HG02973 (cell line): ENCODE measurements at regions not wholly inside any gene's neighbourhood (a gene's known extent, or its start where the extent isn't known, plus 50 kb on each side); places are given as distances from the start of the nearest gene placed in this dataset.
"Not testable (repeated sequence)": the region's sequence is repeated elsewhere in the genome, so short reads cannot be mapped to it uniquely, and the experiment has no call there.

Experiments used
- ATAC-seq: cut with Tn5 transposase; IDR thresholded peaks from one replicate; pipeline ENCODE4 v1.9.1; 2021; ENCODE audit warnings: moderate library complexity; ENCODE audit not compliant: unreplicated experiment

DNA sequence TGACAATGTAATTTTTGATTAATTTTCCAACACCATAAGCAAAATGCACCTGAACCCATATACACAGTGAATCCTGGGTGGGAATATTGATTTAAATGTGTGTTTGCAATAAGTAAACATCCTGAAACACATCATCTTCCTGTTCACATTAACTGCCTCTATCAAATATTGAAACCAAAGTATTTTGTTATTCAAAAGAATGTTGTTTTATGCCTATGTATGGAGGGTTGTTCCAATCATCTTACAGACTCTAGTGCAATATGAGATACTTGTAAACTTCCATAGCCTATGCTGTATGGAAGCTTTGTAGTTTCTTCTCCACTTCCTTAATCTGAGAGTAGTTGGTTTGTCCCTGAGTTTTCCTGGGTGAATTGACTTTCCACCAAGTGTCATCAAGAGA, 105.4 kb upstream of the SLC7A11 start:
- ATAC-seq, result no peak

DNA sequence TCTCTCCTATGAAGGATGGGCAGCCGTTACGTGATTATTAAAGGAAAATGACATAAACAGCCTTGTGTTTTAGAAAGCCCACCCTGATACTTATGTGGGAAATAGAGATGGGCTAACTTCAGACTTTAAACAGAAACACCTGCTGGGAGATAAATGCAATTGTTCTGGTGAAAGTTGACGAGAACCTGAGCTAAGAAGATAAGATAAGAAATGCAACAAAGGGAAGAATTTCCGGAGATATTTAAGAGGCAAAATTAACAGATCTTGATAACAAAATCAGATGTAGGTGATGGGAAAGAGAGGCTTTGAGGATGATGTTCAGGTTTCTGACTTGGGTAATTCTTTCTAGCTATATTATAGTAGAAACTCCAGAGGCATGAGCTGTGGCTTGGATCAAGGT, 102.7 kb upstream of the SLC7A11 start:
- no peak for ATAC-seq

DNA sequence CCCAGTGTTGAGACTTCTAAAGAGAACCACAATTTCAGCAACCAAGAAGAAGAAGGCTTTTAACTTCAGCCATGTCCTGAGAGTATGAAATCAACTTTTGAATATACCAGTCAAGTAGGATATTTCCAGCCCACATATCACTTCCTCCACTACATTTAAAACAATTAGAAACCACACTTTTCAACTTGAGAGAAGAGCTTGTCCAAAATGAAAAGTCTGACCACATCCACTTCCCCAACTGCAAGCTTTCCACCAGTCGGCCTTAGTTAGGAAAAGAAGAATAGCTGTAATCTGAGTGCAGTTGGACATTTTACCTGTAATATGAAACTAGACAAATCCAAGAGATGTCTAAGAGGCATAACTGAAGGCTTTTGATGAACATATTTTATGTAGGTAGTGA, 101.9 kb upstream of the SLC7A11 start:
- no peak for ATAC-seq

DNA sequence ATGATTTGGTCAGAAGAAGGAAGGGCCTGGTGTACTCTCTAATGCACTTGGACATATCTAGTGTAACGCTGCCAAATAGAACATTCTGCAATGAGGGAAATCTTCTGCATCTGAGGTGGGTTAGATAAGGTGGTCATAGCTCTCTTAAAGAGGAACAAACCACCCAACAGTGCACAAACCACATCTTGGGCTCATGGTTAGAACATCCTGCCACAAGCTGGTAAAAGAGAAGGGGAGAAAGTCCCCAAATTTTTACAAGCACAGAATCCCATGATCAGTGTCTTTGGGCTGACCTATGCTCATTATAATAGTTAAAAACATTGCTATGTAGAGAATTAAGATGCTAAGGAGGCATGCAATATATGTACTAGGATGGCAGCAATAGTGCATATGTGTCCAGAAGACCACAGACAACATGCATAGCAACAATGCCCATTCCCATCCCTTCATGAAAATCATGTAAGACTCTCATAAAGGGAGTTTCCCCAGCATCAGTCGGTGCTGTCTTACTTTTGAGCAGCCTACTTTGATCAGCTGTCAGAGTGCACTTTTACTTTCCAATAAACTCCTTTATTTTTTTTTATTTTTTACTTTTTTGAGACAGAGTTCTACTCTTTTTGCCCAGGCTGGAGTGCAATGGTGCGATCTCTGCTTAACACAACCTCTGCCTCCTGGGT, 99.7 kb upstream of the SLC7A11 start:
- no peak for ATAC-seq

DNA sequence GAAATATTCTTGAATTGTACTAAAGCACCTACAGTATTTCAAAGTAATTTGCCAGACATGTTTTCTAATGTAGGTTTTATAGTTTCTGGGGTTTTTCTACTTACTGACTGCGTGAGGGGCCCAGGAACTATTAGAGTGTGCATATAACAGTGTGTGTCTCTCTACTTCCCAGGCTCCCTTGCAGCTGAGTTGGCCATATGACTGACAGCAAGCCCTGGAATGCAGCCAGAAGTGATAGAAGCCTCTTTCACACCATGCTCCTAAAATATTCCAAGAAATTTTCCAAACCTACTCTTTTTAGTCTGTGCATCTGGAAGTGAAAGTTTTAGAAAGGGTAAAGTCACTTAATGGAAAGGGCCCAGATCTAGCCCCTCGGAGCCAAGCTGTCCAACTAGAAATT, 96.7 kb upstream of the SLC7A11 start:
- ATAC-seq, result no peak

DNA sequence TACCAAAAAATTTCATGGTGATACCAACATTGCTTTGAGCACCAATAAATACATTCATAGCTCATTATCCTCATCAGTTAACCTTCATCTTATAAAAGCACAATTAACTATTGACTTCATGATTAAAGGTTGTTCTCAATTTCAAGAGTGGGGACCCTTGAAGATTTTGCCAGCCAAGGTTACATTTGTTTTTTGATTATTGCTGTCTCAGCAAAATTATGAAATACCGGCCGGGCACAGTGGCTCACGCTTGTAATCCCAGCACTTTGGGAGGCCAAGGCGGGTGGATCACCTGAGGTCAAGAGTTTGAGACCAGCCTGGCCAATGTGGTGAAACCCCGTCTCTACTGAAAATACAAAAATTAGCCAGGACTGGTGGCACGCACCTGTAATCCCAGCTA, 96.1 kb upstream of the SLC7A11 start:
- not testable (repeated sequence) for ATAC-seq

DNA sequence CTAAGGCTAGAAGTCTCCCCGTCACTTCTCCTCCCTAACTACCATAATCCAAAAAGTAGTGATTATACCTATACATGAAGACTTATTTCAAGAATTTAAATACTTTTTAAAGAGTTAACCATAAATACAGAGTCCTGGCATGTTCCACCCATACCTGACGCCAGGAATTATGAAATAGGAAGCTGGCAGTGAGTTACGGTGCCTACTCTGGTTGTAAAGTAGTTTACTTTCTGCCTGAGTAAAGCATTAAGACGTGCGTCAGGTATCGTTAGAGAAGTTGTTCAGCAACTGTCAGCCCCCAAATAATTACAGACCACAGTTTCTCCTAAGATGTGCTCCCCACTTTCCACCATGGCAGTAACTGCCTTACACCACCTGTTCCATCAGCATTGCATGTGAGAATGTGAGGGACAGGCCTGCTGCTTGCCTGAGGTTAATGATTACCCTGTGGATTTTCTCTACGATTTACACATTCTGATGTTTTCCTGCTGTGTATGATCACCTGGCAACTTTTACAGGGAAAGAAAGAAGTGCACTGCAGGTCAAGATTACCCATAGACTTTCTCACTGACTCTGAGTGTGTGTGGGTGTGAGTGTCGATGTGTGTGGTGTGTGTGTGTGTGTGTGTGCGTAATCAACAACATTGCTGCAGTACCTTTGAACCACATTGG, 92.3 kb upstream of the SLC7A11 start:
- no peak for ATAC-seq

DNA sequence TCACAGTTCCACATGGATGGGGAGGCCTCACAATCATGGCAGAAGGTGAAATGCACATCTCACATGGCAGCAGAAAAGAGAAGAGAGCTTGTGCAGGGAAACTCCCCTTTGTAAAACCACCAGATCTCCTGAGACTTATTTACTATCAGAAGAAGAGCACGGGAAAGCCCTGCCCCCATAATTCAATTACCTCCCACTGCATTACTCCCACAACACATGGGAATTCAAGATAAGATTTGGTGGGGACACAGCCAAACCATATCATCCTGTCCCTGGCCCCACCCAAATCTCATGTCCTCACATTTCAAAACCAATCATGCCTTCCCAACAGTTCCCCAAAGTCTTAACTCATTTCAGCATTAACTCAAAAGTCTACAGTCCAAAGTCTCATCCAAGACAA, 90.3 kb upstream of the SLC7A11 start:
- not testable (repeated sequence) for ATAC-seq

DNA sequence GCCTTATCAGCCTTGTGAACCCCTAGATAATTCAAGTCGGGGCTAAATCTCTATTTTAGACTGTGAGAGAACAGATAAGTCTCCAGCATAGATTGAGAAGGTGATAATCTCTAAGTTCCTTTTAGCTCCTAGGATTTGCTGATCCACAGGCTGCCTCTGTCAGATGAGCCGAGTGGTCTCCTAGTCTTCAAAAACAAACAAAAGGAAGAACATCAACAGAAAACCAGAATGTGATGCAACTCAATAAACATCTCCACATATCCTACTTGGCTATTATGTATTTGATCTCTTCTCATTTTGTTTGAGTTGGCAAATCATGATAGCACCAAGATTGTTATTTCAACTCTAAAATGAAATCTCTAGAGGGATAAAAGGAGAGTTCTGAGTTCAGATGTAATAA, 88.4 kb upstream of the SLC7A11 start:
- ATAC-seq, result no peak

DNA sequence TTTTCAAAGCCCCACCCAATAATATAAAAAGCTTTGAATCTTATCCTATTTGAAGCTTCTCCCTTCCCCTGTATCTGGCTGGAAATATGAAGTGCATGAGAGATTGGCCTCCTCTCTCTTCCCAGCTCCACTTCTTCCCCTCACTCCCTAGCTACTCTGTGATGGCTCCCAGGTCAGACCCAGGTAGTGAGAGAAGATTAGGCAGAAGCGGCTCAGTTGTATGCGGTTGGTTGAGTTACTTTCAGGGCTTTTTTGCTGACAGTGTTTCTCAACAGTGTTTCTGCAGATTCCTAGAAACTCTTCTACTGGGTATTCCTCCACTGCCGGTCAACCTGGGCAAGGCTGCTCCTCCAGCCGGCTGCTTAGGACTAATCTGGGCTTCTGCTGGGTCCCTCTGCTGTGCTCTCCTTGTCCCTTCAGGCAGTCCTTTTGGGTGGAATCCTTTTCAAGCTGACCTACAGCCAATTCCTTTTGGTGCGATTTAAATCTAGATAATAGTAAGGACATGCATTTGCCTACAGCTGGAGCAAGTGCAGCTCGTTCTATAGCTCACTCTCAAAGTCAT, 87.4 kb upstream of the SLC7A11 start:
- ATAC-seq, result no peak

DNA sequence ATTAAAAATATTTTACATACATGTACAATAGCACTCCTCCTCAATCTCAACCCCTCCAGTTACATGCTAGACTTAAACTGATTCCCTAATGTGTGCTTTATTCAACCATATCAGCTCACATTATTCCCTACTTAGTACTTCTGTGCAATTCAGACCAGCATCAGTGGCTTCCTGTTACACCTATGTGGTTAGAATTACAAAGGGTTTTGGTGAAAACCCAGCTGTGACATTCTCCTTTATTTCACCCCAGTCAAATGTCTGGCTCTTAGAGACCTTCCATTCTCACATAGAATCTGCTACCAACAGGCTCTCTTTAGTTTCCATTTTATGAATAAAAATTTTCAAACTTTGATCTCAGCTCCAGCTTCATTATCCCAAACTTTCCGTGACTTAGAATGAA, 85.2 kb upstream of the SLC7A11 start:
- no peak for ATAC-seq

DNA sequence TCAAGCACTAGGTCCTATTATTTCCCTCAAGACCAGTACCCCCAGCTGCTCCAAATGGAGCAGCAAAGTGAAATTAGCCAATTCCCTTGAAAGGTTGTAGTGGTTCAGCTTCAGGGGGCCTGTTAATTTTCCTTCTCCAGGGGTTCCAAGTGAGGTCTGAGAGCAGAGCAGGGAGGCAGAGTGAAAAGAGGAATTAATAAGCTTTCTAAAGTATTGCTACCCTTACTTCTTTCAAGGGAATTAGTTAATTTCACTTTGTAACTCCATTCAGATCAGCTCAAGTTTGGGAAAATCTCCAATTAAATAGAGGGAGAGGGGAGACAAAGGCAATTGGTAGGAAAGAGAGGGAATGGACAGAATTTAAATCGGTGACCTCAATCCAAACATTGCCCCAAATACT, 78.7 kb upstream of the SLC7A11 start:
- ATAC-seq, result no peak

DNA sequence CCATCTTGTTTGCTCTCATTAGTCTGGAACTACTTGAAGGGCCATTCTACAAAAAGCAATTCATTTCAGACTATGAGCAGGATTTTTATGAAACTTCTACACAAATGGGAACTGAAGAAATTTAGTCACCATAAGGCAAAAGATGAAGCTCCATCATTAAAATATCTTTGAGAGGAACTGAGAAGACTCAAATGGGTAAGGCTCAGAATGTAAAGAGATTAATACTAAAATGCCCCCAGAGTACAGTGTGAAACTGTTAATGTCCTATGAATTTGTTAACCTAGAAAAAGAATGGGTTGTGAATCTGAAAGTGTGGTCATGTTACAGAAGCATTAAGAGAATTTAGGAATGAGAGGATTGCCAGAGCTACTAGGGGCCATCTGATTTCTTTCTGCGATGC, 77.9 kb upstream of the SLC7A11 start:
- no peak for ATAC-seq

DNA sequence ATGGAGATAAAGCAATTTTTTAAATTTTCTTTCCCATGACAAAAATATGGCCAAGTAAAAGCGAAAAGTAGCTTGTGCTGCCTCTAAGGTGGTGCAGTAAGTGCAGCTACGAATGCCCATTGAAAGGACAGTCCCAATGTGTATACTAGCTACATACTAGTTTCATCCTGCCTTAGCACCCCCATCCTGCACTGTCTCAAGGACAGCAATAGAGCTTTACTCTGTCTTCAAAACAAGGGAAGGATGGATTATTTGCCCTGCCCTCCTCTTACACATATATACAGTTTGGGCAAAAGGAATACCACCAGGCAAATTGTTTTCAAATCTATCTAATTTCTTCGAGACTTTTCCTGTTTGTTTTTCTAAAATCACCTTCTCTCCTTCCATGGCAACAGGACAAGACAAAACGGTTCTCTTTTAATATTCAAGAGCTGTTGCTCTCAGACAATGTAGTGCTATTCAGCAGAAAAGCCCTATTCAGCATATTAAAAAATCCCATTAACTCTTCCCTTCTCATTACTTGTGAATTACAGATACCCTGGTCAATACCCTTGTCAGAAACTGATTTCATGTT, 75.1 kb upstream of the SLC7A11 start:
- no peak for ATAC-seq

DNA sequence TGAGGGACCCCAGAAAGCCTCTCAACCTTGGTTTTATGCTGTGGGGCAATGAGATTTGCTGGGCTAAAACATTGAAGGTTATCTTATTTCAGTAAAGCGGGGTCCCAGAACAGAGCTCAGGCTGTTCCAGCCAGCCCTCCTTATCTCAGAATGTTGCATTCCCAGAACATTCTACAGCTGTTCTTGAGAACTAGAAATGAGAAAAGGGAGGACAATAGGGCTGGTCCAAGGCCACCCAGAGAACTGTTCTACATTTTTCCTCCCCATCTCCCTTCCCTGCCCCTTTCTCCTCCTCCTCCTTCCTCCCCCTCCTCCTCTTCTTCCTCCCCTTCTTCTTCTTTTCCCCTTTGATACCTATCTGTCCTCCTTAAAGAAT, 70.4 kb upstream of the SLC7A11 start:
- ATAC-seq, result no peak

DNA sequence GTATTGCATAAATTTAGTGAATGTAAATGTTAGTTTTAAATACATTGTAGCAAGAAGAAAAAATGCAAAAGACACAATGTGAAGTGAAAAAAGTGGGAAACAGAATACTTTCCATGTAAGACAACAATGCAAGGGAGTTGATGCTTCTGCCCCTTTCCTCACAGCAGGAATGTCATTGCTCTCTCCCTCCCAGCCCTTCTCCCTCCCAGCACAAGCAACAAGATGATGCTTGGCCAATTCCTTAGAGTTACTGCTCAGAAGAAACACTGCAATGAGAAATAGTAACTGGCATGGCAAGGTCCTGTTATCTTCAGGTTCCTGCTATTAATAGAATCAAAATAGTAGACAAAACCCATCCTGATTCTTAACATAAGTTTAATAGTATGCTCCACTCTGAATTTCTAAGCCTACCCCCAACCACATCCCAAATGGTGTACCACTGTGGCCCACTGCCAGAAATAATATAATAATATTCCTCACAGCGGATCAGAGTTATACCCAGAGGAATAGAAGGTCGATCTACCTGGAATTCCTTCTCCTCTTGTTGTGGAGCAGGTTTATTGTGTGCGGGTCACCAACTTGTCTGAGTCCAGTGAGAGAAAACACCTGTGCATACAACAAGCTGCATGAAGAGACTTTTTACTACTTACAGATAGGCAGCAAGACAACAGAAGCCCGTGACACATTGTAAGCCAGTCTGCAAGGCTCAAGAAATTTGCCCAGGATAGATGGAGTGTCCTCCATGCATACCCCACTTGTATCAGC, 69.8 kb upstream of the SLC7A11 start:
- no peak for ATAC-seq

DNA sequence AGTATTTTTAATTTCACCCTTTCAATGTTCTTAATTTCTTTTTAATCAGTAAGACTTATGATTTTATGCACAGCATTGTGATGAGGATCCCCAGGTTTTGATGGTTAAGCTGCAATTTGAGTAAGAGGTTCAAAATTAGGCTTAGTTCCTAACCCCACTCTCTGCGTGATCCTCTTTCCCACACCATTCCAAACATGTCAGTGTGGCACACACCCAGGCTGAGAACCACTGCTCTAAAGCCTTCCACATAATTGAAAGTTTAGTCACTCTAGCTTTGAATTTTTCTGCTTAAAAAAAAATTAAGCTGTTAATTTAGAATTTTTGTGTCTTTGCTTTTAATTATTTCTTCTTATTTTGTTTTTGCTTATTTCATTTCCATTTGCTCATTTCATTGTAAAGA, 68.8 kb upstream of the SLC7A11 start:
- no peak for ATAC-seq

DNA sequence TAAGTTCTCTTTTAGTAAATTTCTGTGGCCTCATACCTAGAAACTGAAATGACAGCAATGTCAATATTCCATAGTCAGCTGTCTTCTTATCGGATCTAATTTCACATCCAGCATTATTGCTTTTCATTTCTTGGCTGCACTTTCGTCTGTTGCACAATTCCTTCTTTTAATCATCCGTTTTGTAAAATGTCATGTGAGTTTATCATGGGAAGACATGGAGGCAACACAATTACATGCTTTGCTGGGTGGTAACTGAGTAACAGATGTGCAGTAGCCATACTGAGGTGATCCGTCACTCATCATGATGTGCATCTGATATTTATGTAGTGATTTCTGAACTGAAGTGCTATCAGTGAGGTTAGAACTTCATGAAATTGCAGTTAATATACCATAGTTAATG, 68.3 kb upstream of the SLC7A11 start:
- ATAC-seq, result no peak

DNA sequence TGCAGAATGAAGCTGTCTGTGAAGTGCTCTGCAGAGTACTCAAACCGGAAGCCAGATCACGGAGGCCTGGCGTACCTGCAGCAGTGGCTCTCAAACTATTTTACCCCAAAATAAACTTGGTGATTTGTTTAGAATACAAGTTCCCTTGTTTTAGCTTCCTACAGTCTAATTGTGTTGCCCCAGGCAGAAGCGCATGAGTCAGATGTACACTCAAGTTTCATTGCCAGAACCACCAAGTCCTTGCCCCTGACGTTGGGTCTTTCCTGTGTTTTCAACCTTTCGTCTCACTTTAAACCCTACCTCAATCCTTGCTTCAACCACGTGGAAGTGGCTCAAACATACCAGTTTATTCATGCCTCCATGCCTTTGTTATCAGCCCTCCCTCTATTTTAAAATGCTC, 66.2 kb upstream of the SLC7A11 start:
- no peak for ATAC-seq

DNA sequence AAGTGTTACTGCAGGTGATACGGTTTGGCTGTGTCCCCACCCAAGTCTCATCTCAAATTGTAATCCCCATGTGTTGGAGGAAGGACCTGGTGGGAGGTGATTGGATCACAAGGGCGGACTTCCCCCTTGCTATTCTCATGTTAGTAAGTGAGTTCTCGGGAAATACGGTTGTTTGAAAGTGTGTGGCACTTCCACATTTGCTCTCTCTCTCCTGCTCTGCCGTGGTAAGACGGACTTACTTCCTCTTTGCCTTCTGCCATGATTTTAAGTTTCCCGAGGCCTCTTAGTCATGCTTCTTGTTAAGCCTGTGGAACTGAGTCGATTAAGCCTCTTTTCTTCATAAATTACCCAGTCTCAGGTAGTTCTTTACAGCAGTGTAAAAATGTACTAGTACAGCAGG, 65.2 kb upstream of the SLC7A11 start:
- no peak for ATAC-seq

DNA sequence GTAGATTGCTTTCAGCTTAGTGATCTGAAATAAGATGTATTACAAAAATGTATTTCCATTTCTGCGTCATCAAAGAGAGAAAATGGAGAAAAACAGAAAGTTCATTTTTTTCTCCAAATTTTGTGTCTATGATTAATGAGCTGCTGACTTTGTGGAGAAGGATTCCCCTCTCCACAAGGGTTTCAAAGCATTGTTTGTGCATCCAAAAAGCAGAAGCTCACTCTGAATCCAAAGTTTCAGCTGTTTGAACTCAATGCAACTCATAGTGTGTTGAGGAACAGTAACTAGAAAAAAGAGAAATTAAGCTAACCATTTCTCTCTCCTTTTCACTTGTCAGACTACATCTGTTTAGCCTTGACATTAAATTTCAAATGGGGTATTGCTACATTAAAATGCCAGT, 62.9 kb upstream of the SLC7A11 start:
- no peak for ATAC-seq

DNA sequence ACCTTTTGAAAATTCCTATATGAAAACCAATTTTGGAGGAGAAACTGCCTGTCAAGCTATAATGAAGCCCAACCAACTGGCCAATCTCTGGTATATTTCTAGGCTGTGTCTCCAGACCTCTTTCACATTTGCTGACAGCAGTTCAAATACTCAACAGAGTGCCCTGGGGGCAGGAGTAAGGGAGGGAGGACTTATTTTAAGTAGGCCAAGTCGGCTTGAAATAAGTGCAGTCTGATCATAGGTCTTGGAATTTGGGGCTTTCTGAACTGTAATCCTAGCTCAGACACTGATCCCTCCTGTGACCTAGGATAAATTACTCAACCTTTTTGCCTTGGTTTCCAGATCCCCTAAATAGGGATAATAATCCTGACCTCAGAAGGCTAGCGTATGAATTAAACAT, 59.4 kb upstream of the SLC7A11 start:
- ATAC-seq, result no peak
